ENCODE measurements at regions not wholly inside any gene's neighbourhood (a gene's known extent, or its start where the extent isn't known, plus 50 kb on each side); places are given as distances from the start of the nearest gene placed in this dataset.

DNA sequence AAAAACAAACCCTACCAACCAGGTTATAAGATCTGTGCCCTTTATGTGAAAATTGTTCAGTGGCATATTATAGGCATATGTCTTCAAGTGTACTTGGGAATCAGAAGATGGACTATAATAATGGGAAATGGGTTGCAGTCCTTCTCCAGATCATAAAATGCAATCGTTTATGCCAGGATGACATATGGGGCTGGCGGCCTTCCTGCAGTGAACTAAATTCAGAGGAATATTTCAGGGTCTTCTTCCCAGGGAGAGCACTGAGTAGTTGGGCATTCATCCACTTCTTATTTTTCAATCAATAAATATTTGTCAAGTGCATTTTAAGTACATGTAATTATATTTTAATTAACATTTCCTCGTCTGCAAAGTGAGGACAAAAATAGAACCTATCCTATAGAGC, 176.2 kb upstream of the CNR1 start:
- TF ChIP-seq, protein P1, sequence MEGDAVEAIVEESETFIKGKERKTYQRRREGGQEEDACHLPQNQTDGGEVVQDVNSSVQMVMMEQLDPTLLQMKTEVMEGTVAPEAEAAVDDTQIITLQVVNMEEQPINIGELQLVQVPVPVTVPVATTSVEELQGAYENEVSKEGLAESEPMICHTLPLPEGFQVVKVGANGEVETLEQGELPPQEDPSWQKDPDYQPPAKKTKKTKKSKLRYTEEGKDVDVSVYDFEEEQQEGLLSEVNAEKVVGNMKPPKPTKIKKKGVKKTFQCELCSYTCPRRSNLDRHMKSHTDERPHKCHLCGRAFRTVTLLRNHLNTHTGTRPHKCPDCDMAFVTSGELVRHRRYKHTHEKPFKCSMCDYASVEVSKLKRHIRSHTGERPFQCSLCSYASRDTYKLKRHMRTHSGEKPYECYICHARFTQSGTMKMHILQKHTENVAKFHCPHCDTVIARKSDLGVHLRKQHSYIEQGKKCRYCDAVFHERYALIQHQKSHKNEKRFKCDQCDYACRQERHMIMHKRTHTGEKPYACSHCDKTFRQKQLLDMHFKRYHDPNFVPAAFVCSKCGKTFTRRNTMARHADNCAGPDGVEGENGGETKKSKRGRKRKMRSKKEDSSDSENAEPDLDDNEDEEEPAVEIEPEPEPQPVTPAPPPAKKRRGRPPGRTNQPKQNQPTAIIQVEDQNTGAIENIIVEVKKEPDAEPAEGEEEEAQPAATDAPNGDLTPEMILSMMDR (IDR thresholded peaks at IDR 0.05) = no peak
- no peak for TF ChIP-seq EZH2phosphoT487 (IDR thresholded peaks at IDR 0.05)

All from neural progenitor cell (in vitro differentiated cells).